Mucosa of rectum (tissue), 2 donors: ENCODE measurements at regions not wholly inside any gene's neighbourhood (a gene's known extent, or its start where the extent isn't known, plus 50 kb on each side); places are given as distances from the start of the nearest gene placed in this dataset.

ENCODE experiments used
- H3K27ac ChIP-seq, 2 donors: one replicate each; pipeline ENCODE4 v1.7.0; 2013; ENCODE audit warnings: inconsistent platforms in 2 of 2, low read depth in 2 of 2, low read length in 2 of 2
- H3K27me3 ChIP-seq, 2 donors: one replicate each; pipeline ENCODE4 v1.7.0; 2013; ENCODE audit warnings: low read length in 2 of 2; ENCODE audit not compliant: control insufficient read depth in 2 of 2, insufficient read depth in 2 of 2
- H3K36me3 ChIP-seq, 2 donors: one replicate each; pipeline ENCODE4 v1.7.0; 2013; ENCODE audit warnings: low read length in 2 of 2; ENCODE audit not compliant: control insufficient read depth in 2 of 2, insufficient read depth in 2 of 2
- H3K4me1 ChIP-seq, 2 donors: one replicate each; pipeline ENCODE4 v1.7.0; 2013; ENCODE audit warnings: low read length in 2 of 2, mild to moderate bottlenecking in 1 of 2; ENCODE audit not compliant: control insufficient read depth in 2 of 2, insufficient read depth in 2 of 2
- H3K4me3 ChIP-seq, 2 donors: one replicate each; pipeline ENCODE4 v1.7.0; 2013; ENCODE audit warnings: low read length in 2 of 2
- H3K9ac ChIP-seq, 2 donors: one replicate each; pipeline ENCODE4 v1.7.0; 2013; ENCODE audit warnings: low read length in 2 of 2, low read depth in 1 of 2, mild to moderate bottlenecking in 1 of 2
- H3K9me3 ChIP-seq, 2 donors: one replicate each; pipeline ENCODE4 v1.7.0; 2013; ENCODE audit warnings: low read length in 2 of 2; ENCODE audit not compliant: control insufficient read depth in 2 of 2
- donor health status: healthy.
- donor health status: Normal muscosa, but diverticular disease.

DNA sequence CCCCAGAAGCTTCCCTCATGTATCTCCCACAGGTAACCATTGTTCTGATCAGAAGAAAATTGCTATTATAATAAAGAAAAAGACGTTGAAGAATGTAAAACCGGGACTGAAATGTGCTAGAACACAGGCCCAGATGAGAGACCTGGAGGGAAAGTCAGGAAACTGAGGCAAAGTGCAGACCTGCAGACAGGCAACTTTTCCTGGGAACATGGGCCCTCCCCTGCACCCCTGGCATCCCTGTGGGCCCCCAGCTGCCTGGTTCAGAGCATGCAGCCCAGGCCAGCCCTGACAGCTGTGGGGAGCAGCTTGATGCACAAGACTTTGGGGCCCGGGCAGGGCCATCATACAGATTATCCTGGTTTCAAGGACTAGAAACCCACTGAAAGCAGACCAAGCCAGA is 212.2 kb downstream of the CDC5L start:
- no peak overlapping the region for H3K27ac ChIP-seq
- no peak overlapping the region for H3K9ac ChIP-seq
- H3K4me3 ChIP-seq, result no peak overlapping the region
- no peaks in the 10 kb centered on the region for H3K27me3 ChIP-seq
- no peaks in the 10 kb centered on the region for H3K4me1 ChIP-seq
- H3K36me3 ChIP-seq, result no peaks in the 10 kb centered on the region
- no peaks in the 10 kb centered on the region for H3K9me3 ChIP-seq

DNA sequence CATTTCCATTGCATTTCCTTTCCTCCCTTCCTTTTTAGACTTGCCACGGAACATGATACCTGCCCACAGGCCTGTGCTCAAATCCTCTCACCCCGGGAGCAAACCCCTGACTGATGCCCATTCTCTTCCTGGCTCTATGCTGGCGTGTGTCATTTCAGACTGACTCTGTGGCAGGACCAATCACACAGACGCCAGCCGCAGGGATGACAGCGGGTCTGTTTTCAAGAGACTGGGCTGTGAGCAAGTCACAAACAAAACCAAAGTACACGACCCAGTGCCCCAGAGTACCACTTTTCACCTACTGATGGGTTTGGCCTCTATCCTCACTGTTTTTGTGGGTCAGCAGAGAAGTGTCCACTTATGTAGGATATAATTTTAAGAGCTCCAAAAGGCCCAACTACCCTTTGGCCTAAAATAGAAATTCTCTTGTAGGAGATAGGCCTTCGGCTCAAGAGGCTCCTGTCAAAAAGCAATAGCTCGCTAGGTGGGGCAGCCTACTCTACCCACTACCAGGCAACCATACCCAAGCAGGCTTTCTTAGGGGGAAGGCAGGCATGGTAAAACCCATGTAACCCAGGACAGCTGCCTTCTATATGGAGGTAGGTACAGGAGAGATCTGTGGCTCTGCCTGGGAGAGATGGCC is 215.7 kb downstream of the CDC5L start:
- no peaks in the 10 kb centered on the region for H3K36me3 ChIP-seq
- H3K4me1 ChIP-seq, result no peaks in the 10 kb centered on the region
- no peak overlapping the region for H3K9ac ChIP-seq
- H3K27ac ChIP-seq, result no peak overlapping the region
- H3K27me3 ChIP-seq, result no peaks in the 10 kb centered on the region
- no peaks in the 10 kb centered on the region for H3K9me3 ChIP-seq
- H3K4me3 ChIP-seq, result no peak overlapping the region

DNA sequence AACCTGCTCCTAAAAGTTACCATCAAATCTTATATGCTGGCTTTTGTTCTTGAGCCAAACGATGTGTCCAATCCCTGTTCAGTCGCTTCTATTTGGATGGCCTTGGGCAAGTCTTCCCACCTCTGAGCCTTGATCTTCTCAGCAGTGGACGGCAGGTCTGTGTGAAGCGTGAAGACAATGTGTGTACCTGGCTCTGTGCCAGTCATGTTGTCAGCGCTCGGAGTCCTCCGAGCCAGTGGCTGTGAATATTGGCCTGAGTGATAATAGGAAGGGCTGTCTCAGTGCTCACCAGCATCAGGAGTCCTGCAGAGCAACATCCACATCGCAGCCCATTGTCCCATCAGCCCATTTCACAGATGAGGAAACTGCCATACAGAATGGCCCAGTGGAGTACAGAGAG is 219.0 kb downstream of the CDC5L start:
- Histone ChIP-seq H3K9me3 (no peaks in the 10 kb centered on the region), H3K9ac (no peak overlapping the region), H3K27me3 (no peaks in the 10 kb centered on the region), H3K36me3 (no peaks in the 10 kb centered on the region), H3K4me3 (no peak overlapping the region), H3K4me1 (no peaks in the 10 kb centered on the region), H3K27ac (no peak overlapping the region)

DNA sequence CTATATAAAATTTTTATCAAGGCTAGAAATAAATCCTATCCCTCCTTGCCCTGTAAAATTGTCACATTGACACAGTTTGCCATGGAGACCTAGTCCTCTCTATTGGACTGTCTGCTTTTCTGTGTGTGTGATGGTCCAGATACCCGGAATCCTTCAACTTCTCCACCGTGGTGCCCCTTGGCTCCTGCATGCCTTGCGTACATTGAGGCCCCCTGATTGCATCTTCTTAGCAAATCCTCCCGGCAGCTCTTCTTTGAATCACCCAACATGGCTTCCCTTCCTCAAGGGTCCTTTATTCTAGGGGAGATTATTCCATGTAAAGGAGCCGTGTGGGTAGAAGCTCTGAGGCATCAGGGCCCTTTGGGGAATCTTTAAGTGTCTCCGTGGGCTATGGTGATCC is 219.5 kb downstream of the CDC5L start:
- Histone ChIP-seq H3K4me1 (no peaks in the 10 kb centered on the region), H3K9ac (no peak overlapping the region), H3K36me3 (no peaks in the 10 kb centered on the region), H3K27me3 (no peaks in the 10 kb centered on the region), H3K4me3 (no peak overlapping the region), H3K27ac (no peak overlapping the region), H3K9me3 (no peaks in the 10 kb centered on the region)

- no peaks in the 10 kb centered on the region for H3K27me3 ChIP-seq
- H3K4me3 ChIP-seq, result no peak overlapping the region
- no peaks in the 10 kb centered on the region for H3K36me3 ChIP-seq
- H3K9ac ChIP-seq, result no peak overlapping the region
- H3K9me3 ChIP-seq, result no peaks in the 10 kb centered on the region
- H3K27ac ChIP-seq, result no peak overlapping the region
- no peaks in the 10 kb centered on the region for H3K4me1 ChIP-seq
Measured at GRCh38 chr6:44608175-44608574, 220.7 kb downstream of the CDC5L start.

- no peak overlapping the region for H3K9ac ChIP-seq
- no peaks in the 10 kb centered on the region for H3K4me1 ChIP-seq
Measured at GRCh38 chr6:44609051-44609612, 221.6 kb downstream of the CDC5L start.

DNA sequence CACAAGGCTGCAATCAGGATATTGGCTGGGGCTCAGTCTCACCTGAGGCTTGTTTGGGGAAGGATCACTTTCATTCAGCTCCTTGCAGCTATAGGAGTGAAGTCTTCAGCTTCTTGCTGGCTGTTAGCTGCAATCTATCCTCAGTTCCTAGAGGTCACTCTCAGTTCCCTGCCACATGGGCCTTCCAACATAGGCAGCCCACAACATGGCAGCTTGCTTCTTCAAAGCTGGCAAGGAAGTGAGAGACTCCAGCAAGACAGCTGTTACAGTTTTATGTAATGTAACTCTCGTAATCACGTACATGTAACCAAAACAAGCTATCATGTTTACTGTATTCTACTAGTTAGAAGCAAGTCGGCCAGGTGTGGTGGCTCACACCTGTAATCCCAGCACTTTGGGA is 226.9 kb downstream of the CDC5L start:
- no peaks in the 10 kb centered on the region for H3K4me1 ChIP-seq
- H3K27ac ChIP-seq, result no peak overlapping the region
- no peak overlapping the region for H3K4me3 ChIP-seq
- H3K9ac ChIP-seq, result no peak overlapping the region
- H3K27me3 ChIP-seq, result no peaks in the 10 kb centered on the region
- no peaks in the 10 kb centered on the region for H3K9me3 ChIP-seq
- no peaks in the 10 kb centered on the region for H3K36me3 ChIP-seq

More at GRCh38 chr6:44609051-44609612, 221.6 kb downstream of the CDC5L start:
- no peaks in the 10 kb centered on the region for H3K36me3 ChIP-seq
- no peaks in the 10 kb centered on the region for H3K27me3 ChIP-seq
- H3K27ac ChIP-seq, result no peak overlapping the region
- no peaks in the 10 kb centered on the region for H3K9me3 ChIP-seq
- no peak overlapping the region for H3K4me3 ChIP-seq

GRCh38 chr6:44615621-44616020 is 228.1 kb downstream of the CDC5L start:
- Histone ChIP-seq H3K4me1 (no peaks in the 10 kb centered on the region), H3K4me3 (no peak overlapping the region), H3K27me3 (no peaks in the 10 kb centered on the region), H3K36me3 (no peaks in the 10 kb centered on the region), H3K9ac (no peak overlapping the region), H3K9me3 (no peaks in the 10 kb centered on the region), H3K27ac (no peak overlapping the region)

GRCh38 chr6:44617416-44617815 is 229.9 kb downstream of the CDC5L start:
- Histone ChIP-seq H3K36me3 (no peaks in the 10 kb centered on the region), H3K27ac (no peak overlapping the region), H3K27me3 (no peaks in the 10 kb centered on the region), H3K4me1 (no peaks in the 10 kb centered on the region), H3K4me3 (no peak overlapping the region), H3K9ac (no peak overlapping the region), H3K9me3 (no peaks in the 10 kb centered on the region)

DNA sequence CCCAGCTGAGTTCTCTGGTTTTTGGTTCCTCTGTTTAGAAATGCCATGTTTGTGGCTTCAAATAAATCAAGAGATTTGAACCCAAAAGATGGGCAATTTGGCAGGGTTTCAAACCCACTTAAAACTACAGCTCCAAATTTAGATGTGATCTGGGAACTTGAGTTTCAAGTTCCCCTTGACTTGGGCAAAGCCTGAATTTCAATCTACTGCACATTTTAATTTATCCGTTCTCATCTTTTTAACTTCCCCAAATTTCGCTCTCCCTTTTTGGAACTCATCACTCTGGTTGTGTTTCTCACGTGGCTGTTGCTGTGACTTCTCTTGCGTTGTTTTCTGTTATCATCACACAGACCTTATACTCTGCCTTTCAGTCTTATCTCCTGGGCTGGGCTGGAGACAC is 230.9 kb downstream of the CDC5L start:
- no peak overlapping the region for H3K4me3 ChIP-seq
- no peaks in the 10 kb centered on the region for H3K36me3 ChIP-seq
- no peaks in the 10 kb centered on the region for H3K27me3 ChIP-seq
- H3K4me1 ChIP-seq, result no peaks in the 10 kb centered on the region
- H3K9me3 ChIP-seq, result no peaks in the 10 kb centered on the region
- no peak overlapping the region for H3K9ac ChIP-seq
- H3K27ac ChIP-seq, result no peak overlapping the region
